ENCODE measurements at regions not wholly inside any gene's neighbourhood (a gene's known extent, or its start where the extent isn't known, plus 50 kb on each side); places are given as distances from the start of the nearest gene placed in this dataset.

GRCh38 chr5:60417500-60418181, 282.3 kb downstream of the DEPDC1B start (continued):
- TF ChIP-seq AFF4 (CRISPR knock-in tag; IDR thresholded peaks at IDR 0.05) (no peak), CREB1 (IDR thresholded peaks at IDR 0.05) (peak; percentile 20; the same call in 1 of the 2 replicates), CREB1 (CRISPR knock-in tag; IDR thresholded peaks at IDR 0.05) (peak; percentile 81), TEAD3 (CRISPR knock-in tag; optimal IDR thresholded peaks at IDR 0.05; ENCODE audit: borderline replicate concordance) (peak; percentile 77), ISX (CRISPR knock-in tag; conservative IDR thresholded peaks at IDR 0.05) (0 out of 2 replicates have a peak, but pooled peaks have one; percentile 45), XBP1 (CRISPR knock-in tag; IDR thresholded peaks at IDR 0.05) (no peak), DBP (CRISPR knock-in tag; IDR thresholded peaks at IDR 0.05; ENCODE audit: not compliant biosample characterization) (no peak), ZNF672 (CRISPR knock-in tag; IDR thresholded peaks at IDR 0.05) (no peak), NR2F2 (IDR thresholded peaks at IDR 0.05; ENCODE audit: borderline replicate concordance, low read depth) (peak; percentile 78; the same call in 1 of the 2 replicates), KDM6A (CRISPR knock-in tag; IDR thresholded peaks at IDR 0.05; ENCODE audit: low read depth) (peak; percentile 76), ZNF800 (CRISPR knock-in tag; IDR thresholded peaks at IDR 0.05) (no peak), ZNF724P (CRISPR knock-in tag; IDR thresholded peaks at IDR 0.05; ENCODE audit: borderline replicate concordance) (no peak), ZSCAN30 (CRISPR knock-in tag; IDR thresholded peaks at IDR 0.05) (no peak), KAT8 (CRISPR knock-in tag; IDR thresholded peaks at IDR 0.05) (peak; percentile 86), ZNF761 (CRISPR knock-in tag; conservative IDR thresholded peaks at IDR 0.05) (no peak), ZNF556 (CRISPR knock-in tag; IDR thresholded peaks at IDR 0.05; ENCODE audit: borderline replicate concordance) (0 out of 2 replicates have a peak, but pooled peaks have one; percentile 21), TCF7 (IDR thresholded peaks at IDR 0.05; ENCODE audit: low read depth) (peak; percentile 80), ATF7 (IDR thresholded peaks at IDR 0.05) (peak; percentile 76), ATF7 (CRISPR knock-in tag; IDR thresholded peaks at IDR 0.05) (no peak; the same call in 1 of the 2 replicates), FOXK2 (IDR thresholded peaks at IDR 0.05) (0 out of 2 replicates have a peak, but pooled peaks have one; percentile 42), ZNF703 (CRISPR knock-in tag; IDR thresholded peaks at IDR 0.05; ENCODE audit: borderline replicate concordance) (peak; percentile 22; the same call in 1 of the 2 replicates), HES4 (CRISPR knock-in tag; IDR thresholded peaks at IDR 0.05; ENCODE audit: borderline replicate concordance) (no peak), RBFOX2 (IDR thresholded peaks at IDR 0.05; ENCODE audit: low read depth, low read length) (0 out of 2 replicates have a peak, but pooled peaks have one; percentile 16), ZNF788 (CRISPR knock-in tag; IDR thresholded peaks at IDR 0.05; ENCODE audit: borderline replicate concordance) (no peak), ATF1 (CRISPR knock-in tag; IDR thresholded peaks at IDR 0.05) (peak; percentile 70; the same call in 1 of the 2 replicates)
